Loucy (cell line): ENCODE measurements at regions not wholly inside any gene's neighbourhood (a gene's known extent, or its start where the extent isn't known, plus 50 kb on each side); places are given as distances from the start of the nearest gene placed in this dataset.
"Not testable (repeated sequence)": the region's sequence is repeated elsewhere in the genome, so short reads cannot be mapped to it uniquely, and the experiment has no call there.

Experiments used
- EZH2phosphoT487 ChIP-seq: fragments of 200-600 bp; IDR thresholded peaks from 2 replicates; pipeline ENCODE4 v1.6.1; 2018; ENCODE audit warnings: antibody characterized with exemption, mild to moderate bottlenecking, moderate library complexity, borderline replicate concordance
- TF ChIP-seq, protein P1 (sequence below): fragments of 200-600 bp; sonication (generic); conservative IDR thresholded peaks from 2 replicates; pipeline ENCODE4 v1.5.1; 2014; ENCODE audit warnings: mild to moderate bottlenecking, antibody characterized with exemption, low read length

GRCh38 chr2:91575701-91576100, 2884.2 kb downstream of the RPIA start:
- TF ChIP-seq, protein P1, sequence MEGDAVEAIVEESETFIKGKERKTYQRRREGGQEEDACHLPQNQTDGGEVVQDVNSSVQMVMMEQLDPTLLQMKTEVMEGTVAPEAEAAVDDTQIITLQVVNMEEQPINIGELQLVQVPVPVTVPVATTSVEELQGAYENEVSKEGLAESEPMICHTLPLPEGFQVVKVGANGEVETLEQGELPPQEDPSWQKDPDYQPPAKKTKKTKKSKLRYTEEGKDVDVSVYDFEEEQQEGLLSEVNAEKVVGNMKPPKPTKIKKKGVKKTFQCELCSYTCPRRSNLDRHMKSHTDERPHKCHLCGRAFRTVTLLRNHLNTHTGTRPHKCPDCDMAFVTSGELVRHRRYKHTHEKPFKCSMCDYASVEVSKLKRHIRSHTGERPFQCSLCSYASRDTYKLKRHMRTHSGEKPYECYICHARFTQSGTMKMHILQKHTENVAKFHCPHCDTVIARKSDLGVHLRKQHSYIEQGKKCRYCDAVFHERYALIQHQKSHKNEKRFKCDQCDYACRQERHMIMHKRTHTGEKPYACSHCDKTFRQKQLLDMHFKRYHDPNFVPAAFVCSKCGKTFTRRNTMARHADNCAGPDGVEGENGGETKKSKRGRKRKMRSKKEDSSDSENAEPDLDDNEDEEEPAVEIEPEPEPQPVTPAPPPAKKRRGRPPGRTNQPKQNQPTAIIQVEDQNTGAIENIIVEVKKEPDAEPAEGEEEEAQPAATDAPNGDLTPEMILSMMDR, result not testable (repeated sequence)
- not testable (repeated sequence) for TF ChIP-seq EZH2phosphoT487
